Activated CD8-positive, alpha-beta T cell treated with anti-CD3 and anti-CD28 coated beads, Interleukin-2, amount 10 ng/mL, durations not matched to agents 7 days and 5 days (primary cell): ENCODE measurements at regions not wholly inside any gene's neighbourhood (a gene's known extent, or its start where the extent isn't known, plus 50 kb on each side); places are given as distances from the start of the nearest gene placed in this dataset.

Experiments used
- ATAC-seq: fragments of 150-1000 bp; cut with Tn5 transposase; one replicate; pipeline ENCODE4 v1.10.0; 2021; ENCODE audit warnings: moderate library complexity
- CTCF ChIA-PET: fragments of 350-600 bp; sonication (Branson Sonifier 250); formaldehyde crosslinking; loops from one replicate; lab custom pipeline; 2021; ENCODE audit warnings: antibody characterized with exemption; lab: Charles Lee
- POLR2A ChIA-PET: fragments of 350-600 bp; sonication (Branson Sonifier 250); formaldehyde crosslinking; loops from one replicate; lab custom pipeline; 2021; ENCODE audit warnings: antibody characterized with exemption; lab: Charles Lee
- DNase-seq: peaks from one replicate; pipeline ENCODE4 v3.0.0-alpha.2; 2020
- H3K27ac Mint-ChIP-seq: one replicate; pipeline ENCODE4 v1.8.0; 2021; ENCODE audit warnings: mild to moderate bottlenecking, mixed read lengths
- H3K27me3 Mint-ChIP-seq: one replicate; pipeline ENCODE4 v1.8.0; 2021; ENCODE audit warnings: low read depth, mixed read lengths
- H3K36me3 Mint-ChIP-seq: one replicate; pipeline ENCODE4 v1.8.0; 2021; ENCODE audit warnings: low read depth, mixed read lengths
- H3K4me1 Mint-ChIP-seq: one replicate; pipeline ENCODE4 v1.8.0; 2021; ENCODE audit warnings: low read depth, mixed read lengths
- H3K4me3 Mint-ChIP-seq: one replicate; pipeline ENCODE4 v1.8.0; 2021; ENCODE audit warnings: mild to moderate bottlenecking, mixed read lengths
- H3K9me3 Mint-ChIP-seq: one replicate; pipeline ENCODE4 v1.8.0; 2022; ENCODE audit warnings: mixed read lengths; ENCODE audit not compliant: insufficient read depth

GRCh38 chr14:71229875-71230274 is 322.6 kb downstream of the PCNX1 start:
- Mint-ChIP-seq H3K9me3 (no peaks in the 10 kb centered on the region), H3K4me1 (peaks cover 7% of the 10 kb centered on the region), H3K27me3 (peaks cover 4% of the 10 kb centered on the region), H3K36me3 (no peaks in the 10 kb centered on the region), H3K4me3 (no peak overlapping the region), H3K27ac (no peak overlapping the region)
- DNase-seq (no peak), ATAC-seq (no peak)
- ChIA-PET POLR2A (no interaction called here), CTCF (interaction anchor here (1.3 kb wide), 1 partner anchor 11 kb away, joined by 3 read pairs; no protein-coding TSS in a partner anchor)

GRCh38 chr14:71230897-71231296 is 323.6 kb downstream of the PCNX1 start:
- Mint-ChIP-seq H3K4me1 (peaks cover 7% of the 10 kb centered on the region), H3K9me3 (no peaks in the 10 kb centered on the region), H3K27me3 (peaks cover 4% of the 10 kb centered on the region), H3K36me3 (no peaks in the 10 kb centered on the region), H3K4me3 (no peak overlapping the region), H3K27ac (no peak overlapping the region)
- no peak for DNase-seq
- no peak for ATAC-seq
- ChIA-PET POLR2A (interaction anchor here (1.0 kb wide), 1 partner anchor 16 kb away, joined by 3 read pairs; no protein-coding TSS in a partner anchor), CTCF (no interaction called here)

DNA sequence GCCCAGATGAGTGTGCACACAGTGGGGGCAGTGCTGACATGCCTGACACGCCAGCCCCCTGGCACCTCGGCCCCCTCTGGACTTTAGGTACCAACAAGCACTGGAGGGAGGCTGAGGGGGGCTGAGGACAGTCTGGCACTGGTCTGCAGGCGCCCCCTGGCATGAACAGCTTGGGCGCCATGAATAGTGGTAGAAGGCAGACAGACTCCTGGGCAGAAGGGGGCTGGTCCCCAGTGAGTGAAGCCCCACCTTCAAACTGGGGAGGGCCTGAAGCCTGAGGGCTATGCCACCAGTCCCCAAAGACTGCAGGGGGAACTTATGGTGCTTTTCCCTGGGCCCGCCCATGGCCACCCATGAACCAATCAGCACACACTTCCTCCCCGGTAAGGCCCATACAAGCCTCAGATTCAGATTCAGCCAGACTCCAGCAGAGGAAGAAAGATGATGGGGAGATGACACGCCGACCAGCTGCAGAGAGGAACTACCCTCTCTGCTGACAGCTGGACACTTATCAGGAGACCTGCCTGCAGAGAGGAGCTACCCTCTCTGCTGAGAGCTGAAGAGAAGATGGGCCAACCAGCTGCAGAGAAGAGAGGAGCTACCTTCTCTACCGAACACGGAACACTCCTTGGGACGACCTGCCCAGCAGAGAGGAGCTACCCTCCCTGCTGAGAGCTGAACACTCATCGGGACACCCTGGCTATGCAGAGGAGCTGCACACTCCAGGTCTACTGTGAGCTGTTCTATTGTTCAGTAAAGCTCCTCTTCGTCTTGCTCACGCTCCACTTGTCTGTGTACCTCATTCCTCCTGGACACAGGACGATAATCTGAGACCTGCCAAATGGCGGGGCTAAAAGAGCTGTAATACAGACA is 324.5 kb downstream of the PCNX1 start:
- Mint-ChIP-seq H3K4me3 (no peak overlapping the region), H3K27ac (no peak overlapping the region), H3K9me3 (no peaks in the 10 kb centered on the region), H3K36me3 (no peaks in the 10 kb centered on the region), H3K27me3 (peaks cover 4% of the 10 kb centered on the region), H3K4me1 (peaks cover 7% of the 10 kb centered on the region)
- ChIA-PET CTCF (no interaction called here), POLR2A (interaction anchor here (0.6 to 1.0 kb wide), 2 partner anchors 15 to 89 kb away, joined by 3 read pairs; partner anchors contain the start of gene SIPA1L1)
- ATAC-seq: no peak
- DNase-seq: peak; percentile 26

GRCh38 chr14:71232506-71232905 is 325.2 kb downstream of the PCNX1 start:
- H3K36me3 Mint-ChIP-seq: no peaks in the 10 kb centered on the region
- DNase-seq (no peak), ATAC-seq (no peak)
- peaks cover 7% of the 10 kb centered on the region for H3K4me1 Mint-ChIP-seq
- H3K9me3 Mint-ChIP-seq: no peaks in the 10 kb centered on the region
- ChIA-PET POLR2A (interaction anchor here (0.6 kb wide), 1 partner anchor 88 kb away, joined by 3 read pairs; the partner anchor contains the start of gene SIPA1L1), CTCF (no interaction called here)
- no peak overlapping the region for H3K27ac Mint-ChIP-seq
- no peak overlapping the region for H3K4me3 Mint-ChIP-seq
- H3K27me3 Mint-ChIP-seq: peaks cover 4% of the 10 kb centered on the region

DNA sequence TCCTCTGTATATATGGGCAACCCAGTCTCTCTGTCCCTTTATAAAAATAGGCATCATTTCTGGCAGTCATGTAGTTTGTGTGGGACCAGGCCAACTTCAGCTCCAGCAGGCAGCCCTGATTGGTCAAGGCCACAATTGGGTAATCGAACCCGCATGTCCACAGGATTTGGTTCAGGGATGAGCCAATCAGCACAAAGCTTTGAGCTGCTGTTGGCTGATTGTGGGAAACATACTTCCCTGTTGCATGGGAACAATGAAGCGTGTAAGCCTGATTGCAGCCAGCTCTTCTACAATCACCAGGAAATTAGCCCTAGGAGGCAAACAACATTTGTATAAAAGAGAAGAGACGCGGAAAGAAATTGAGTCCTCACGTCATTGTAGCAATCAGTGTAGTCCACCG is 328.6 kb downstream of the PCNX1 start:
- Mint-ChIP-seq H3K4me3 (no peak overlapping the region), H3K4me1 (peaks cover 11% of the 10 kb centered on the region), H3K27me3 (peaks cover 4% of the 10 kb centered on the region), H3K36me3 (no peaks in the 10 kb centered on the region), H3K27ac (no peak overlapping the region), H3K9me3 (no peaks in the 10 kb centered on the region)
- ChIA-PET CTCF (interaction anchor here (1.7 kb wide), 1 partner anchor 168 kb away, joined by 4 read pairs; no protein-coding TSS in a partner anchor), POLR2A (no interaction called here)
- DNase-seq: no peak
- no peak for ATAC-seq

DNA sequence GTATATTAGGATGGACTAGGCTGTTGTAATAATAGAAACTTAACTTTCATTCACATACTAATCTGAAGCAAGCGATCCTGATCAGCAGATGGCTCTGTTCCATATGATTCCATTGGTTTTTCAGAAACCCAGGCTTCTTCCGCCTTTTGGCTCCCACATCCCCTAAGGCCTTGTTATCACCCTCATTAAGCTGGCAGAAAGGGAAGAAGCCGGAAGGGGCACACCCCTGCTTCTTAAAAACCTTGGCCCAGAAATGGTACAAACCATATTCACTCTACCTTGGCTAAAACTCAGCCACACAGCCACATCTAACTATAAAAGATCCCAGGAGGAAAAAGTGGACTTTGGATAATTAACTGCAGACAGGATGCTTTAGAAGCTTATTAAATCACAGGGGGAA is 329.2 kb downstream of the PCNX1 start:
- Mint-ChIP-seq H3K4me1 (peaks cover 14% of the 10 kb centered on the region), H3K4me3 (no peak overlapping the region), H3K27me3 (peaks cover 4% of the 10 kb centered on the region), H3K36me3 (no peaks in the 10 kb centered on the region), H3K9me3 (no peaks in the 10 kb centered on the region), H3K27ac (no peak overlapping the region)
- ATAC-seq (no peak), DNase-seq (no peak)
- ChIA-PET POLR2A (no interaction called here), CTCF (interaction anchor here (1.7 kb wide), 1 partner anchor 167 kb away, joined by 4 read pairs; no protein-coding TSS in a partner anchor)

- peaks cover 4% of the 10 kb centered on the region for H3K27me3 Mint-ChIP-seq
- no peaks in the 10 kb centered on the region for H3K9me3 Mint-ChIP-seq
- no peak overlapping the region for H3K4me3 Mint-ChIP-seq
- no peaks in the 10 kb centered on the region for H3K36me3 Mint-ChIP-seq
- DNase-seq: no peak
- CTCF ChIA-PET: no interaction called here
- H3K27ac Mint-ChIP-seq: no peak overlapping the region
- H3K4me1 Mint-ChIP-seq: peaks cover 22% of the 10 kb centered on the region
- no peak for ATAC-seq
- POLR2A ChIA-PET: no interaction called here
Measured at GRCh38 chr14:71237556-71237955, 330.3 kb downstream of the PCNX1 start.

DNA sequence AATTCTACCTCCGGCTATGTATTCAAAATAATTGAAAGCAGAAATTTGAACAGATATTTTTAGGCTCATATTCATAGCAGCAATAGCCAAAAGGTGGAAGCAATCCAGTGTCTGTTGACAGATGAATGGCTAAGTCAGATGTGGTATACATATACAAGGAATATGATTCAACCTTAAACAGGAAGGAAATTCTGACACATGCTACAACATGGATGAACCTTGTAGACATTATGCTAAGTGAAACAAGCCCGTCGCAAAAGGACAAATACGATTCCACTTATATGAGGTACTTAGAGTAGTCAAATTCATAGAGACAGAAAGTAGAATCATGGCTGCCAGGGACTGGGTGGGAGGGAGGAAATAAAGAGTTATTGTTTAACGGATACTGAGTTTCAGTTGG is 331.6 kb downstream of the PCNX1 start:
- ChIA-PET CTCF (no interaction called here), POLR2A (no interaction called here)
- H3K27ac Mint-ChIP-seq: no peak overlapping the region
- no peak for DNase-seq
- H3K4me3 Mint-ChIP-seq: no peak overlapping the region
- peaks cover 26% of the 10 kb centered on the region for H3K4me1 Mint-ChIP-seq
- peaks cover 4% of the 10 kb centered on the region for H3K27me3 Mint-ChIP-seq
- no peak for ATAC-seq
- H3K9me3 Mint-ChIP-seq: no peaks in the 10 kb centered on the region
- H3K36me3 Mint-ChIP-seq: peaks cover 2% of the 10 kb centered on the region

DNA sequence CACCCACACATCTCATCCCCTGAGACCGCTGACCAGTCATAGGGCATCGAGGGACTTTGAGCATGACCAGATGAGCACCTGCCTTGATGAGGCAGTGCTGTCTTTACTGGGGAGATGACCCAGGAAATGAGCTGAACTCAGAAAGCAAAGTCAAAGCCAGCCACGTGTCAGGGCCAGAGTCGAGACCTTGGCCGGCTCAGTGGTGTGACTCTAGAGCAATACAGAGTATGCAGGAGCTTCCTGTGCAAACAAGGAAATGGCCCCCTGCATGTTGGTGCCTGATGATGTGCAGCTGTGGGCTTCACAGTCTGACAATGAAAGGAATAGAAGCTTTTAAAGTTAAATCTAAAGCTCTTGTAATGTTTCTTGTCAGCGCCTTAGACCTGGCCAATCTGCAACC is 332.9 kb downstream of the PCNX1 start:
- Mint-ChIP-seq H3K27me3 (no peaks in the 10 kb centered on the region), H3K36me3 (peaks cover 10% of the 10 kb centered on the region)
- CTCF ChIA-PET: no interaction called here

GRCh38 chr14:71240866-71241520 is 333.7 kb downstream of the PCNX1 start:
- Mint-ChIP-seq H3K4me3 (no peak overlapping the region), H3K9me3 (peaks cover 8% of the 10 kb centered on the region), H3K36me3 (peaks cover 17% of the 10 kb centered on the region), H3K27ac (no peak overlapping the region), H3K4me1 (peaks cover 47% of the 10 kb centered on the region), H3K27me3 (no peaks in the 10 kb centered on the region)
- ChIA-PET POLR2A (no interaction called here), CTCF (interaction anchor here (1.0 to 1.1 kb wide), 2 partner anchors 11 to 138 kb away, joined by 3 read pairs; no protein-coding TSS in a partner anchor)
- no peak for ATAC-seq
- no peak for DNase-seq

More for the DNA sequence above, 332.9 kb downstream of the PCNX1 start:
- Mint-ChIP-seq H3K4me3 (no peak overlapping the region), H3K4me1 (peaks cover 39% of the 10 kb centered on the region), H3K9me3 (peaks cover 8% of the 10 kb centered on the region), H3K27ac (peak overlapping the region; percentile 48)
- ATAC-seq: no peak
- DNase-seq: no peak
- POLR2A ChIA-PET: no interaction called here

GRCh38 chr14:71242237-71242748 is 335.0 kb downstream of the PCNX1 start:
- CTCF ChIA-PET: interaction anchor here (1.0 kb wide), 1 partner anchor 613 kb away, joined by 3 read pairs; no protein-coding TSS in a partner anchor
- peaks cover 30% of the 10 kb centered on the region for H3K36me3 Mint-ChIP-seq
- POLR2A ChIA-PET: interaction anchor here (0.6 kb wide), 1 partner anchor 129 kb away, joined by 3 read pairs; no protein-coding TSS in a partner anchor

More at GRCh38 chr14:71242237-71242748, 335.0 kb downstream of the PCNX1 start:
- ATAC-seq: no peak
- Mint-ChIP-seq H3K27ac (no peak overlapping the region), H3K9me3 (peaks cover 15% of the 10 kb centered on the region), H3K4me1 (peaks cover 60% of the 10 kb centered on the region), H3K27me3 (no peaks in the 10 kb centered on the region), H3K4me3 (no peak overlapping the region)
- DNase-seq: no peak
